ENCODE measurements at regions not wholly inside any gene's neighbourhood (a gene's known extent, or its start where the extent isn't known, plus 50 kb on each side); places are given as distances from the start of the nearest gene placed in this dataset.

- H3K27me3 Mint-ChIP-seq (ENCODE audit: insufficient read depth), result no peaks in the 10 kb centered on the region
- intact Hi-C loops (cut with micrococcal nuclease), result no loop called here
- no peak overlapping the region for H3K27ac Mint-ChIP-seq
- H3K4me3 Mint-ChIP-seq, result no peak overlapping the region
- no peaks in the 10 kb centered on the region for H3K36me3 Mint-ChIP-seq (ENCODE audit: low read depth)
- peaks cover 4% of the 10 kb centered on the region for H3K9me3 Mint-ChIP-seq
- DNase-seq (ENCODE audit: low spot score), result no peak
- no peaks in the 10 kb centered on the region for H3K4me1 Mint-ChIP-seq (ENCODE audit: low read depth)
Measured at GRCh38 chr6:51410453-51410852, 591.8 kb downstream of the TFAP2B start.

- intact Hi-C loops (cut with micrococcal nuclease), result no loop called here
- no peak overlapping the region for H3K27ac Mint-ChIP-seq
- no peak for DNase-seq (ENCODE audit: low spot score)
- no peaks in the 10 kb centered on the region for H3K4me1 Mint-ChIP-seq (ENCODE audit: low read depth)
- H3K36me3 Mint-ChIP-seq (ENCODE audit: low read depth), result no peaks in the 10 kb centered on the region
- H3K4me3 Mint-ChIP-seq, result no peak overlapping the region
- no peaks in the 10 kb centered on the region for H3K27me3 Mint-ChIP-seq (ENCODE audit: insufficient read depth)
- peaks cover 4% of the 10 kb centered on the region for H3K9me3 Mint-ChIP-seq
Measured at GRCh38 chr6:51411496-51412125, 592.9 kb downstream of the TFAP2B start.

- no peak overlapping the region for H3K27ac Mint-ChIP-seq
- H3K27me3 Mint-ChIP-seq (ENCODE audit: insufficient read depth), result no peaks in the 10 kb centered on the region
- no peak overlapping the region for H3K4me3 Mint-ChIP-seq
- intact Hi-C loops (cut with micrococcal nuclease), result no loop called here
- H3K36me3 Mint-ChIP-seq (ENCODE audit: low read depth), result no peaks in the 10 kb centered on the region
- peaks cover 4% of the 10 kb centered on the region for H3K9me3 Mint-ChIP-seq
- H3K4me1 Mint-ChIP-seq (ENCODE audit: low read depth), result no peaks in the 10 kb centered on the region
- DNase-seq (ENCODE audit: low spot score), result no peak
Measured at GRCh38 chr6:51414361-51414760, 595.7 kb downstream of the TFAP2B start.

- Mint-ChIP-seq H3K4me1 (ENCODE audit: low read depth) (no peaks in the 10 kb centered on the region), H3K9me3 (peaks cover 4% of the 10 kb centered on the region), H3K27ac (no peak overlapping the region), H3K4me3 (no peak overlapping the region), H3K36me3 (ENCODE audit: low read depth) (no peaks in the 10 kb centered on the region), H3K27me3 (ENCODE audit: insufficient read depth) (no peaks in the 10 kb centered on the region)
- intact Hi-C loops (cut with micrococcal nuclease), result no loop called here
- DNase-seq (ENCODE audit: low spot score), result no peak
Measured at GRCh38 chr6:51415501-51415900, 596.8 kb downstream of the TFAP2B start.

GRCh38 chr6:51429017-51429712, 610.5 kb downstream of the TFAP2B start:
- no peak overlapping the region for H3K27ac Mint-ChIP-seq
- no peaks in the 10 kb centered on the region for H3K36me3 Mint-ChIP-seq (ENCODE audit: low read depth)
- no peaks in the 10 kb centered on the region for H3K9me3 Mint-ChIP-seq
- no peak for DNase-seq (ENCODE audit: low spot score)
- intact Hi-C loops (cut with micrococcal nuclease), result no loop called here
- H3K4me1 Mint-ChIP-seq (ENCODE audit: low read depth), result no peaks in the 10 kb centered on the region
- no peak overlapping the region for H3K4me3 Mint-ChIP-seq
- no peaks in the 10 kb centered on the region for H3K27me3 Mint-ChIP-seq (ENCODE audit: insufficient read depth)

- H3K27ac Mint-ChIP-seq, result no peak overlapping the region
- no peak overlapping the region for H3K4me3 Mint-ChIP-seq
- H3K27me3 Mint-ChIP-seq (ENCODE audit: insufficient read depth), result no peaks in the 10 kb centered on the region
- H3K9me3 Mint-ChIP-seq, result no peaks in the 10 kb centered on the region
- no peak for DNase-seq (ENCODE audit: low spot score)
- no peaks in the 10 kb centered on the region for H3K36me3 Mint-ChIP-seq (ENCODE audit: low read depth)
- no peaks in the 10 kb centered on the region for H3K4me1 Mint-ChIP-seq (ENCODE audit: low read depth)
- intact Hi-C loops (cut with micrococcal nuclease), result no loop called here
Measured at GRCh38 chr6:51430589-51430988, 611.9 kb downstream of the TFAP2B start.

DNA sequence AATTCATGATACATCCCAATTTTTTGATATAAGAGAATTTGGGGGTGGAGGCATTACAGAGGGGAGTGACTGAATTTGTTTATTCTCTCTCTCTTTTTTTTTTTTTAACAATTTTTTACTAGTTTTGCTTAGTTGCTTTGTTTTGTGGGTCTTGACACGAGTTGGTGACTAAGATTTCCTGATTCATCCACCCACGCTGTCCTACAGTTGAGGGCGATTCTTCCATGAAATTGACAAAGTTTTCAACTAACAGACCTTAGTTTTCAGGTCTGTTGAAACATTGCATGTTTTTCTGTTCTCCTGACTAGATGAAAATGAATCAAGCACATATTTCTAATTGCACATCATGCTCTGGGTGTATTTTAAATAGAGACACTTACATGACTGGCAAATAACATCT, 613.8 kb downstream of the TFAP2B start:
- no peak overlapping the region for H3K4me3 Mint-ChIP-seq
- no peak overlapping the region for H3K27ac Mint-ChIP-seq
- no peaks in the 10 kb centered on the region for H3K36me3 Mint-ChIP-seq (ENCODE audit: low read depth)
- H3K27me3 Mint-ChIP-seq (ENCODE audit: insufficient read depth), result no peaks in the 10 kb centered on the region
- H3K9me3 Mint-ChIP-seq, result no peaks in the 10 kb centered on the region
- no peaks in the 10 kb centered on the region for H3K4me1 Mint-ChIP-seq (ENCODE audit: low read depth)
- no peak for DNase-seq (ENCODE audit: low spot score)
- intact Hi-C loops (cut with micrococcal nuclease), result no loop called here

GRCh38 chr6:51450248-51450957, 631.7 kb downstream of the TFAP2B start:
- Mint-ChIP-seq H3K36me3 (ENCODE audit: low read depth) (no peaks in the 10 kb centered on the region), H3K9me3 (peaks cover 6% of the 10 kb centered on the region), H3K4me1 (ENCODE audit: low read depth) (no peaks in the 10 kb centered on the region), H3K27me3 (ENCODE audit: insufficient read depth) (no peaks in the 10 kb centered on the region), H3K27ac (no peak overlapping the region), H3K4me3 (no peak overlapping the region)
- intact Hi-C loops (cut with micrococcal nuclease), result no loop called here
- no peak for DNase-seq (ENCODE audit: low spot score)

GRCh38 chr6:51450958-51451357, 632.3 kb downstream of the TFAP2B start:
- Mint-ChIP-seq H3K27me3 (ENCODE audit: insufficient read depth) (no peaks in the 10 kb centered on the region), H3K36me3 (ENCODE audit: low read depth) (no peaks in the 10 kb centered on the region), H3K4me3 (no peak overlapping the region), H3K27ac (no peak overlapping the region), H3K9me3 (peaks cover 6% of the 10 kb centered on the region), H3K4me1 (ENCODE audit: low read depth) (no peaks in the 10 kb centered on the region)
- intact Hi-C loops (cut with micrococcal nuclease), result no loop called here
- DNase-seq (ENCODE audit: low spot score), result no peak

GRCh38 chr6:51456282-51456681, 631.1 kb downstream of the PKHD1 start:
- Mint-ChIP-seq H3K27me3 (ENCODE audit: insufficient read depth) (peaks cover 3% of the 10 kb centered on the region), H3K36me3 (ENCODE audit: low read depth) (no peaks in the 10 kb centered on the region), H3K4me3 (no peak overlapping the region), H3K9me3 (no peaks in the 10 kb centered on the region), H3K4me1 (ENCODE audit: low read depth) (no peaks in the 10 kb centered on the region), H3K27ac (no peak overlapping the region)
- intact Hi-C loops (cut with micrococcal nuclease), result no loop called here
- DNase-seq (ENCODE audit: low spot score), result no peak

- no peak overlapping the region for H3K4me3 Mint-ChIP-seq
- H3K36me3 Mint-ChIP-seq (ENCODE audit: low read depth), result no peaks in the 10 kb centered on the region
- DNase-seq (ENCODE audit: low spot score), result no peak
- intact Hi-C loops (cut with micrococcal nuclease), result no loop called here
- peaks cover 3% of the 10 kb centered on the region for H3K27me3 Mint-ChIP-seq (ENCODE audit: insufficient read depth)
- no peak overlapping the region for H3K27ac Mint-ChIP-seq
- H3K9me3 Mint-ChIP-seq, result no peaks in the 10 kb centered on the region
- no peaks in the 10 kb centered on the region for H3K4me1 Mint-ChIP-seq (ENCODE audit: low read depth)
Measured at GRCh38 chr6:51459958-51460357, 627.5 kb downstream of the PKHD1 start.

GRCh38 chr6:51462896-51463295, 624.5 kb downstream of the PKHD1 start:
- Mint-ChIP-seq H3K27ac (no peak overlapping the region), H3K27me3 (ENCODE audit: insufficient read depth) (peaks cover 3% of the 10 kb centered on the region), H3K4me3 (no peak overlapping the region), H3K36me3 (ENCODE audit: low read depth) (no peaks in the 10 kb centered on the region), H3K4me1 (ENCODE audit: low read depth) (no peaks in the 10 kb centered on the region), H3K9me3 (no peaks in the 10 kb centered on the region)
- no peak for DNase-seq (ENCODE audit: low spot score)
- intact Hi-C loops (cut with micrococcal nuclease), result no loop called here

- Mint-ChIP-seq H3K4me1 (ENCODE audit: low read depth) (no peaks in the 10 kb centered on the region), H3K36me3 (ENCODE audit: low read depth) (no peaks in the 10 kb centered on the region), H3K27me3 (ENCODE audit: insufficient read depth) (peaks cover 3% of the 10 kb centered on the region), H3K9me3 (no peaks in the 10 kb centered on the region), H3K4me3 (no peak overlapping the region), H3K27ac (no peak overlapping the region)
- intact Hi-C loops (cut with micrococcal nuclease), result no loop called here
- DNase-seq (ENCODE audit: low spot score), result no peak
Measured at GRCh38 chr6:51463321-51463720, 624.1 kb downstream of the PKHD1 start.

All from activated T-helper 1 cell treated with anti-CD3 and anti-CD28 coated beads, Interleukin-12 subunit alpha, Interleukin-12 subunit beta, Interleukin-2, Interleukin-4 antibody, amounts not matched to agents 30 ng/mL and 10 ng/mL and 1 ng/mL, durations not matched to agents 14 hours and 24 hours and 36 hours (primary cell).